GM12878 (cell line): ENCODE measurements at regions not wholly inside any gene's neighbourhood (a gene's known extent, or its start where the extent isn't known, plus 50 kb on each side); places are given as distances from the start of the nearest gene placed in this dataset.

Experiments used
- ATAC-seq: fragments of 200-7000 bp; cut with Tn5 transposase; 3 replicates; pipeline ENCODE4 v1.9.1; 2020; ENCODE audit warnings: mild to moderate bottlenecking, moderate library complexity
- BruUV-seq: library from RNA; stranded (reverse); fragments of 400-500 nt; replicated peaks from 2 replicates; lab custom pipeline; 2021; lab: Mats Ljungman, UMichigan
- CTCF ChIA-PET: fragments of 300-600 bp; sonication (Branson Sonifier 250); formaldehyde crosslinking; extraction: SDS; loops from one replicate; lab custom pipeline; 2021; ENCODE audit warnings: inconsistent platforms; lab: Yijun Ruan, JAX
- POLR2A ChIA-PET: fragments of 350-600 bp; formaldehyde crosslinking; extraction: SDS; loops from one replicate; lab custom pipeline; 2021; ENCODE audit warnings: inconsistent platforms; lab: Charles Lee
- RAD21 ChIA-PET: fragments of 300-600 bp; sonication (Branson Sonifier 250); formaldehyde crosslinking; loops from one replicate; lab custom pipeline; 2023; ENCODE audit warnings: antibody characterized with exemption; ENCODE audit not compliant: unreplicated experiment; lab: Charles Lee
- SMC1A ChIA-PET: fragments of 300-600 bp; sonication (Branson Sonifier 250); formaldehyde crosslinking; loops from one replicate; lab custom pipeline; 2023; ENCODE audit not compliant: unreplicated experiment, uncharacterized antibody; lab: Charles Lee
- DNase-seq: peaks from one replicate; pipeline ENCODE4 v3.0.0-alpha.2; 2011; ENCODE audit warnings: low read depth, low spot score
- FAIRE-seq: peaks from 3 replicates; lab custom pipeline; 2011; peaks lifted over from hg19 to GRCh38; lab: Jason Lieb, UNC
- H2AFZ ChIP-seq: 2 replicates; pipeline ENCODE4 v1.6.0; 2011; ENCODE audit warnings: low read depth, low read length, control low read depth; ENCODE audit not compliant: control insufficient read depth
- H3K27ac ChIP-seq: 2 replicates; pipeline ENCODE4 v1.5.1; 2011; ENCODE audit warnings: control low read depth; ENCODE audit not compliant: control insufficient read depth, insufficient read depth
- H3K27me3 ChIP-seq, 2 experiments: replicated peaks in 1 of 2; 2 replicates each; pipeline versions ENCODE4 v1.6.0 to v1.6.1; 2011; ENCODE audit warnings: low read length in 1 of 2; ENCODE audit not compliant: control insufficient read depth in 2 of 2, insufficient read depth in 2 of 2
- H3K36me3 ChIP-seq, 2 experiments: 2 replicates each; pipeline ENCODE4 v1.5.1; 2011; ENCODE audit warnings: low read length in 1 of 2; ENCODE audit not compliant: control insufficient read depth in 2 of 2, insufficient read depth in 2 of 2
- H3K4me1 ChIP-seq: 2 replicates; pipeline ENCODE4 v1.6.1; 2011; ENCODE audit warnings: mild to moderate bottlenecking, low read length, moderate library complexity, mixed read lengths; ENCODE audit not compliant: control insufficient read depth, insufficient read depth
- H3K4me2 ChIP-seq: 2 replicates; pipeline ENCODE4 v1.6.0; 2011; ENCODE audit warnings: control low read depth; ENCODE audit not compliant: control insufficient read depth, insufficient read depth
- H3K4me3 ChIP-seq: fragments of 200-600 bp; sonication (generic); 2 replicates; pipeline ENCODE4 v1.5.1; 2016
- H3K79me2 ChIP-seq: 2 replicates; pipeline ENCODE4 v1.6.0; 2011; ENCODE audit warnings: low read length; ENCODE audit not compliant: control insufficient read depth, insufficient read depth
- H3K9ac ChIP-seq: 2 replicates; pipeline ENCODE4 v1.8.0; 2011; ENCODE audit warnings: low read length, control low read depth, mixed read lengths; ENCODE audit not compliant: control insufficient read depth, insufficient read depth
- H3K9me3 ChIP-seq: replicated peaks from 3 replicates; pipeline ENCODE4 v1.5.1; 2011; ENCODE audit warnings: mild to moderate bottlenecking, low read length; ENCODE audit not compliant: control insufficient read depth, insufficient read depth
- H4K20me1 ChIP-seq: 2 replicates; pipeline ENCODE4 v1.6.0; 2011; ENCODE audit not compliant: control insufficient read depth, insufficient read depth
- CREB1 ChIP-seq: IDR thresholded peaks from 2 replicates; pipeline ENCODE4 v1.6.1; 2012; ENCODE audit warnings: low read depth, mild to moderate bottlenecking, inconsistent platforms
- EGR1 ChIP-seq, 2 experiments: IDR thresholded peaks; 1 replicate in 1 of 2; 2 replicates in 1 of 2; pipeline ENCODE4 v1.6.1; 2011 to 2012; ENCODE audit warnings: low read depth in 2 of 2, low read length in 2 of 2, borderline replicate concordance in 1 of 2, mild to moderate bottlenecking in 1 of 2, moderate library complexity in 1 of 2
- EP300 ChIP-seq, 2 experiments: fragments of 150-350 bp in 1 of 2; IDR thresholded peaks; 2 replicates each; pipeline ENCODE4 v1.6.1; 2011 to 2012; ENCODE audit warnings: low read depth in 2 of 2, low read length in 2 of 2, borderline replicate concordance in 1 of 2, improper control_type of control experiment in 1 of 2, inconsistent platforms in 1 of 2; ENCODE audit not compliant: control insufficient read depth in 1 of 2
- PAX5 ChIP-seq: IDR thresholded peaks from 2 replicates; pipeline ENCODE4 v1.6.1; 2011; ENCODE audit warnings: low read depth, low read length, borderline replicate concordance
- WGBS: methylation state at CpG from one replicate; pipeline ENCODE4 v1.1.6; 2016; ENCODE audit warnings: low lambda C conversion rate; ENCODE audit not compliant: insufficient replicate concordance, insufficient coverage; ENCODE audit errors: missing lambda C conversion rate; 5-methylcytosine and 5-hydroxymethylcytosine counted together
- in situ Hi-C: fragments of 300-500 bp; cut with MboI; formaldehyde crosslinking; loops from 9 replicates; pipeline ENCODE4 v1.14.3; 2018; ENCODE audit warnings: mixed read lengths
- intact Hi-C: fragments of 100-400 bp; cut with micrococcal nuclease; formaldehyde crosslinking; loops from one replicate; pipeline ENCODE4 v1.14.2; 2022; ENCODE audit not compliant: unreplicated experiment
- TF ChIP-seq, protein P1 (sequence below): IDR thresholded peaks from 2 replicates; pipeline ENCODE4 v1.6.1; 2011; ENCODE audit warnings: low read depth, low read length, improper control_type of control experiment, borderline replicate concordance
- TF ChIP-seq, protein P2 (sequence below): IDR thresholded peaks from 2 replicates; pipeline ENCODE4 v1.6.1; 2012; ENCODE audit warnings: low read depth, low read length, improper control_type of control experiment
- TF ChIP-seq, protein P3 (sequence below), 3 experiments: IDR thresholded peaks in 2 of 3; conservative IDR thresholded peaks in 1 of 3; 2 replicates each; pipeline ENCODE4 v1.5.1; 2011; ENCODE audit warnings: low read depth in 3 of 3, low read length in 3 of 3, mild to moderate bottlenecking in 3 of 3, control low read depth in 2 of 3, moderate library complexity in 2 of 3, inconsistent platforms in 1 of 3, mixed read lengths in 1 of 3; ENCODE audit not compliant: control insufficient read depth in 2 of 3, insufficient read depth in 1 of 3; ENCODE audit errors: extremely low read depth in 1 of 3
- TF ChIP-seq, protein P4 (sequence below): fragments of 450-650 bp; IDR thresholded peaks from 2 replicates; pipeline ENCODE4 v1.6.1; 2017; ENCODE audit warnings: mild to moderate bottlenecking, low read depth, inconsistent platforms; ENCODE audit not compliant: poor library complexity, severe bottlenecking

GRCh38 chr3:194271460-194272035 lies 79.6 kb downstream of the CPN2 start:
- POLR2A ChIA-PET = no interaction called here
- FAIRE-seq = no peak
- Histone ChIP-seq H3K36me3 (no peaks in the 10 kb centered on the region), H3K4me3 (no peak overlapping the region), H3K9me3 (no peaks in the 10 kb centered on the region), H3K4me1 (no peaks in the 10 kb centered on the region), H3K9ac (no peak overlapping the region), H3K27ac (no peak overlapping the region), H3K4me2 (no peak overlapping the region), H3K27me3 (0 out of 4 replicates have a peak, but pooled peaks cover 0 to 1% of the 10 kb centered on the region in 2 experiments), H3K79me2 (no peaks in the 10 kb centered on the region), H2AFZ (no peak overlapping the region), H4K20me1 (no peaks in the 10 kb centered on the region)
- TF ChIP-seq PAX5 (no peak), EP300 (IDR thresholded peaks at IDR 0.05; ENCODE audit: borderline replicate concordance in 1 of 2, control insufficient read depth in 1 of 2, low read depth in 2 of 2, low read length in 2 of 2) (no peak), CREB1 (no peak), EGR1 (IDR thresholded peaks at IDR 0.05; ENCODE audit: borderline replicate concordance in 1 of 2, low read depth in 2 of 2, low read length in 2 of 2) (no peak)
- TF ChIP-seq, protein P1, sequence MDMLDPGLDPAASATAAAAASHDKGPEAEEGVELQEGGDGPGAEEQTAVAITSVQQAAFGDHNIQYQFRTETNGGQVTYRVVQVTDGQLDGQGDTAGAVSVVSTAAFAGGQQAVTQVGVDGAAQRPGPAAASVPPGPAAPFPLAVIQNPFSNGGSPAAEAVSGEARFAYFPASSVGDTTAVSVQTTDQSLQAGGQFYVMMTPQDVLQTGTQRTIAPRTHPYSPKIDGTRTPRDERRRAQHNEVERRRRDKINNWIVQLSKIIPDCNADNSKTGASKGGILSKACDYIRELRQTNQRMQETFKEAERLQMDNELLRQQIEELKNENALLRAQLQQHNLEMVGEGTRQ = no peak
- SMC1A ChIA-PET = interaction anchor here (1.6 kb wide), 1 partner anchor 15 kb away, joined by 6 read pairs; no protein-coding TSS in a partner anchor
- intact Hi-C loops (no loop called here), in situ Hi-C loops (no loop called here)
- WGBS = 66% methylated on average over 15 of the region's 15 CpGs
- no peak for DNase-seq
- CTCF ChIA-PET = interaction anchor here (1.1 kb wide), 1 partner anchor 10 kb away, joined by 3 read pairs; no protein-coding TSS in a partner anchor
- BruUV-seq = no TSS peak
- RAD21 ChIA-PET = no interaction called here
- ATAC-seq = no peak

GRCh38 chr3:194272221-194272620 lies 78.9 kb downstream of the CPN2 start:
- Histone ChIP-seq H3K27me3 (0 out of 4 replicates have a peak, but pooled peaks cover 0 to 1% of the 10 kb centered on the region in 2 experiments), H3K27ac (no peak overlapping the region), H3K4me2 (no peak overlapping the region), H3K36me3 (no peaks in the 10 kb centered on the region), H3K79me2 (no peaks in the 10 kb centered on the region), H3K4me3 (no peak overlapping the region), H2AFZ (no peak overlapping the region), H3K9ac (no peak overlapping the region), H3K4me1 (no peaks in the 10 kb centered on the region), H3K9me3 (no peaks in the 10 kb centered on the region), H4K20me1 (no peaks in the 10 kb centered on the region)
- ChIA-PET SMC1A (interaction anchor here (1.6 kb wide), 1 partner anchor 15 kb away, joined by 6 read pairs; no protein-coding TSS in a partner anchor), POLR2A (no interaction called here), RAD21 (no interaction called here), CTCF (no interaction called here)
- TF ChIP-seq, protein P2, sequence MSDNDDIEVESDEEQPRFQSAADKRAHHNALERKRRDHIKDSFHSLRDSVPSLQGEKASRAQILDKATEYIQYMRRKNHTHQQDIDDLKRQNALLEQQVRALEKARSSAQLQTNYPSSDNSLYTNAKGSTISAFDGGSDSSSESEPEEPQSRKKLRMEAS = no peak
- TF ChIP-seq, protein P3, sequence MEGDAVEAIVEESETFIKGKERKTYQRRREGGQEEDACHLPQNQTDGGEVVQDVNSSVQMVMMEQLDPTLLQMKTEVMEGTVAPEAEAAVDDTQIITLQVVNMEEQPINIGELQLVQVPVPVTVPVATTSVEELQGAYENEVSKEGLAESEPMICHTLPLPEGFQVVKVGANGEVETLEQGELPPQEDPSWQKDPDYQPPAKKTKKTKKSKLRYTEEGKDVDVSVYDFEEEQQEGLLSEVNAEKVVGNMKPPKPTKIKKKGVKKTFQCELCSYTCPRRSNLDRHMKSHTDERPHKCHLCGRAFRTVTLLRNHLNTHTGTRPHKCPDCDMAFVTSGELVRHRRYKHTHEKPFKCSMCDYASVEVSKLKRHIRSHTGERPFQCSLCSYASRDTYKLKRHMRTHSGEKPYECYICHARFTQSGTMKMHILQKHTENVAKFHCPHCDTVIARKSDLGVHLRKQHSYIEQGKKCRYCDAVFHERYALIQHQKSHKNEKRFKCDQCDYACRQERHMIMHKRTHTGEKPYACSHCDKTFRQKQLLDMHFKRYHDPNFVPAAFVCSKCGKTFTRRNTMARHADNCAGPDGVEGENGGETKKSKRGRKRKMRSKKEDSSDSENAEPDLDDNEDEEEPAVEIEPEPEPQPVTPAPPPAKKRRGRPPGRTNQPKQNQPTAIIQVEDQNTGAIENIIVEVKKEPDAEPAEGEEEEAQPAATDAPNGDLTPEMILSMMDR (IDR thresholded peaks at IDR 0.05 in 2 of 3, conservative IDR thresholded peaks at IDR 0.05 in 1 of 3; ENCODE audit: control insufficient read depth in 2 of 3, extremely low read depth in 1 of 3, insufficient read depth in 1 of 3, low read depth in 3 of 3, low read length in 3 of 3) = no peak
- TF ChIP-seq, protein P4, sequence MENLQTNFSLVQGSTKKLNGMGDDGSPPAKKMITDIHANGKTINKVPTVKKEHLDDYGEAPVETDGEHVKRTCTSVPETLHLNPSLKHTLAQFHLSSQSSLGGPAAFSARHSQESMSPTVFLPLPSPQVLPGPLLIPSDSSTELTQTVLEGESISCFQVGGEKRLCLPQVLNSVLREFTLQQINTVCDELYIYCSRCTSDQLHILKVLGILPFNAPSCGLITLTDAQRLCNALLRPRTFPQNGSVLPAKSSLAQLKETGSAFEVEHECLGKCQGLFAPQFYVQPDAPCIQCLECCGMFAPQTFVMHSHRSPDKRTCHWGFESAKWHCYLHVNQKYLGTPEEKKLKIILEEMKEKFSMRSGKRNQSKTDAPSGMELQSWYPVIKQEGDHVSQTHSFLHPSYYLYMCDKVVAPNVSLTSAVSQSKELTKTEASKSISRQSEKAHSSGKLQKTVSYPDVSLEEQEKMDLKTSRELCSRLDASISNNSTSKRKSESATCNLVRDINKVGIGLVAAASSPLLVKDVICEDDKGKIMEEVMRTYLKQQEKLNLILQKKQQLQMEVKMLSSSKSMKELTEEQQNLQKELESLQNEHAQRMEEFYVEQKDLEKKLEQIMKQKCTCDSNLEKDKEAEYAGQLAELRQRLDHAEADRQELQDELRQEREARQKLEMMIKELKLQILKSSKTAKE = no peak
- in situ Hi-C loops (no loop called here), intact Hi-C loops (no loop called here)
- 70% methylated on average over 11 of the region's 11 CpGs for WGBS
- ATAC-seq = no peak
- BruUV-seq = no TSS peak
- no peak for DNase-seq
- no peak for FAIRE-seq
